Glutamatergic neuron (in vitro differentiated cells): ENCODE measurements at regions not wholly inside any gene's neighbourhood (a gene's known extent, or its start where the extent isn't known, plus 50 kb on each side); places are given as distances from the start of the nearest gene placed in this dataset.
"Not testable (repeated sequence)": the region's sequence is repeated elsewhere in the genome, so short reads cannot be mapped to it uniquely, and the experiment has no call there.

Experiments
- DNase-seq: peaks from one replicate; pipeline ENCODE4 v3.0.0; 2022
- H3K27ac Mint-ChIP-seq: one replicate; pipeline ENCODE4 v1.8.0; 2020; ENCODE audit warnings: mild to moderate bottlenecking, mixed read lengths, inconsistent platforms; ENCODE audit not compliant: unreplicated experiment
- H3K27me3 Mint-ChIP-seq: one replicate; pipeline ENCODE4 v1.8.0; 2020; ENCODE audit warnings: mild to moderate bottlenecking, moderate library complexity, mixed read lengths, inconsistent platforms; ENCODE audit not compliant: unreplicated experiment
- H3K36me3 Mint-ChIP-seq: one replicate; pipeline ENCODE4 v1.8.0; 2020; ENCODE audit warnings: mild to moderate bottlenecking, mixed read lengths, inconsistent platforms; ENCODE audit not compliant: unreplicated experiment
- H3K4me1 Mint-ChIP-seq: one replicate; pipeline ENCODE4 v1.8.0; 2020; ENCODE audit warnings: mild to moderate bottlenecking, low read depth, mixed read lengths, inconsistent platforms; ENCODE audit not compliant: unreplicated experiment
- H3K4me3 Mint-ChIP-seq: one replicate; pipeline ENCODE4 v1.8.0; 2020; ENCODE audit warnings: mild to moderate bottlenecking, mixed read lengths, inconsistent platforms; ENCODE audit not compliant: unreplicated experiment
- H3K9me3 Mint-ChIP-seq: one replicate; pipeline ENCODE4 v1.8.0; 2020; ENCODE audit warnings: mild to moderate bottlenecking, moderate library complexity, mixed read lengths, inconsistent platforms; ENCODE audit not compliant: unreplicated experiment
- CTCF ChIP-seq: fragments of 200-600 bp; sonication (generic); IDR thresholded peaks from one replicate; pipeline ENCODE4 v1.5.0; 2021; ENCODE audit not compliant: partially characterized antibody, unreplicated experiment

- no peaks in the 10 kb centered on the region for H3K9me3 Mint-ChIP-seq
- peaks cover 3% of the 10 kb centered on the region for H3K27me3 Mint-ChIP-seq
- H3K4me3 Mint-ChIP-seq: no peak overlapping the region
- H3K36me3 Mint-ChIP-seq: no peaks in the 10 kb centered on the region
- H3K27ac Mint-ChIP-seq: no peak overlapping the region
- H3K4me1 Mint-ChIP-seq: peaks cover 7% of the 10 kb centered on the region
- TF ChIP-seq CTCF: no peak
- DNase-seq: no peak
Observed at GRCh38 chr3:61422945-61423673, 138.3 kb upstream of the PTPRG start.

- Mint-ChIP-seq H3K4me1 (peaks cover 7% of the 10 kb centered on the region), H3K36me3 (no peaks in the 10 kb centered on the region), H3K27ac (no peak overlapping the region), H3K27me3 (peaks cover 3% of the 10 kb centered on the region), H3K4me3 (no peak overlapping the region), H3K9me3 (no peaks in the 10 kb centered on the region)
- no peak for TF ChIP-seq CTCF
- DNase-seq: no peak
Observed at GRCh38 chr3:61425356-61425755, 136.0 kb upstream of the PTPRG start.

- no peaks in the 10 kb centered on the region for H3K9me3 Mint-ChIP-seq
- no peak for DNase-seq
- H3K27ac Mint-ChIP-seq: no peak overlapping the region
- H3K4me3 Mint-ChIP-seq: no peak overlapping the region
- peaks cover 3% of the 10 kb centered on the region for H3K27me3 Mint-ChIP-seq
- TF ChIP-seq CTCF: no peak
- no peaks in the 10 kb centered on the region for H3K36me3 Mint-ChIP-seq
- H3K4me1 Mint-ChIP-seq: peaks cover 2% of the 10 kb centered on the region
Observed at GRCh38 chr3:61429106-61429505, 132.3 kb upstream of the PTPRG start.

- H3K9me3 Mint-ChIP-seq, H3K27me3 Mint-ChIP-seq, H3K4me3 Mint-ChIP-seq, DNase-seq, H3K27ac Mint-ChIP-seq, H3K4me1 Mint-ChIP-seq, H3K36me3 Mint-ChIP-seq: not testable (repeated sequence)
Observed at GRCh38 chr3:61434901-61435300, 126.5 kb upstream of the PTPRG start.

GRCh38 chr3:61435361-61435760 lies 126.0 kb upstream of the PTPRG start:
- not testable (repeated sequence) for H3K4me3 Mint-ChIP-seq, H3K27ac Mint-ChIP-seq

GRCh38 chr3:61438253-61439121 lies 122.9 kb upstream of the PTPRG start:
- Mint-ChIP-seq H3K4me1 (no peaks in the 10 kb centered on the region), H3K27ac (no peak overlapping the region), H3K4me3 (no peak overlapping the region), H3K9me3 (peaks cover 8% of the 10 kb centered on the region), H3K27me3 (peaks cover 2% of the 10 kb centered on the region), H3K36me3 (peaks cover 9% of the 10 kb centered on the region)
- no peak for DNase-seq
- TF ChIP-seq CTCF: no peak

More at GRCh38 chr3:61435361-61435760, 126.0 kb upstream of the PTPRG start:
- not testable (repeated sequence) for DNase-seq, H3K27me3 Mint-ChIP-seq, H3K4me1 Mint-ChIP-seq, H3K36me3 Mint-ChIP-seq, H3K9me3 Mint-ChIP-seq
